DMS 273 (cell line): ENCODE measurements at regions not wholly inside any gene's neighbourhood (a gene's known extent, or its start where the extent isn't known, plus 50 kb on each side); places are given as distances from the start of the nearest gene placed in this dataset.

Experiments used
- DNase-seq: peaks from one replicate; lab custom pipeline; 2025; ENCODE audit not compliant: unreplicated experiment; lab: John Stamatoyannopoulos, UW

- DNase-seq, result no peak
Measured at GRCh38 chr14:101379842-101380241, 181.5 kb upstream of the DIO3 start.

DNA sequence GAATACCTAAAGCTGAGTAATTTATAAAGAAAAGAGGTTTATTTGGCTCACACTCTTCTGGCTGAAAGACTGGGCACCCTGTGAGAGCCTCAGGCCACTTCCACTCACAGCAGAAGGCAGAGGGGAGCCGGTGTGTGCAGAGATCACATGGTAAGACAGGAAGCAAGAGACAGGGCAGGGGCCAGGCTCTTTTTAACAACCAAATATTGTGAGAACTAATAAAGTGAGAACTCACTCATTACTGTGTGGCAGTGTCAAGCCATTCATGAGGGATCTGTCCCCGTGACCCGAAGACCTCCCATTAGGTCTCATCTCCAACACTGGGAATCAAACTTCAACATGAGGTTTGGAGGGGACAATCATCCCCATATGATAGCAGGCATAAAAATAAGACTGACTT lies 180.8 kb upstream of the DIO3 start:
- DNase-seq, result no peak

DNA sequence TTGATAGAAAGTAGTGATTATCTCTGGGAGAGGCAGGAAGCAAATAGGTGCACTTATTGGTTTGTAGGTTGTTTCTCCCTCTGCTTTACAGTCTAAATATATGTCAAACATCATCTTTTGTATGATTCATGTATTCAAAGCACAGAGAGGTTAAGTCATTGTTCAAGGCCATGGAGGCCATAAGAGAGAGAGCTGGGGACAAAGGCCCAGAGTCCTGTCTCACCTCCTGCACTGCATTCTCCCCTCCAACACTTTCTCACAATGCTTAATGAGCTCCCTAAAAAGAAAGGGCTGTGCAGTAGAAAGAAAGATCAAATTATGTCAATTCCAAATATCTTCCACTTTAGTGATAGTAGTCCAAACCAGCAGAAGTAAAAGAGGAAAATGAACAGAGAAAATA lies 180.4 kb upstream of the DIO3 start:
- DNase-seq, result no peak

DNA sequence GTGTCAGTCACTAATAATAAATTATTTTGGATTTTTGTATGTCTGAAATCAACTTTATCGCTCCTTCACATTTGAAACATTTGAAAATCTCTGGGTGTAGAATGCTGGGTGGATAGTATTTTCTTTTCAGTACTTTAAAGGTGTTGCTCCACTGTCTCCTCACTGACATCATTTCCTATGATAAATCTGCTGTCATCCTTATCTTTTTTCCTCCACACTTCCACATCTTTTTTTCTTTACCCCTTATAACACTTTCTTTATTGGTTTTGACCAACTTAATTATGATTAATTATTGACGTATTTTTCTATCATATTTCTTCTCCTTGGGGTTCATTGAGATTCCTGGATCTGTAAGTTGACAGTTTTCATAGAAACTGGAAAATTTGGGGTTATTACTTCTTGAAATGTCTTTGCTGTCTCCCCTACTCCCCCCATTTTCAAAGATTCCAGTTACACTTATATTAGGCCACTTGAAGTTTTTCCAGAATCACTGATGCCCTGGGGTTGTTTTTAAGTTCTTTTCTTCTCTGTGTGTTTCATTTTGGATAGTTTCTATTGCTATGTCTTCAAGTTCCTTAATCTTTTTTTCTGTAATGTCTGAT lies 177.5 kb upstream of the DIO3 start:
- DNase-seq, result no peak

GRCh38 chr14:101394374-101394773 lies 166.9 kb upstream of the DIO3 start:
- DNase-seq, result no peak

DNA sequence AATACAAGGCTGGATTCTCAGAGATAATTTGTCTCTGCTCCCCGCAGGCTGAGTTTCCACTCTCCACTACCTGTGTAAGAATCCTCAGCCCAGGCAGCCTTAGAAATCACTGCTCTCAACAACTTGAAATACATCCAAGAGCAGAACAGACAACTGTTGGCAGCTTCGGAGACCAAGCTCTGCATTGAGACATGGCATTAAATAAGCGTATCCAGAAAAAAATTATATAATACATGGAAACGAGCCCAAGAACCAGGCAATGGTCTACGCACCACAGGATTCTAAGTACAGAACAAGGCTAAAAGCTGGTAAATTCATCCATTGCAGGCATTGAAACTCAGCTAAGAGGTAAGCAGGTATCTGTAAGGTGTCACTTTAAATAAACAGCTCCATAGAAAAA lies 165.5 kb upstream of the DIO3 start:
- no peak for DNase-seq

- DNase-seq, result no peak
Measured at GRCh38 chr14:101397206-101397605, 164.1 kb upstream of the DIO3 start.

DNA sequence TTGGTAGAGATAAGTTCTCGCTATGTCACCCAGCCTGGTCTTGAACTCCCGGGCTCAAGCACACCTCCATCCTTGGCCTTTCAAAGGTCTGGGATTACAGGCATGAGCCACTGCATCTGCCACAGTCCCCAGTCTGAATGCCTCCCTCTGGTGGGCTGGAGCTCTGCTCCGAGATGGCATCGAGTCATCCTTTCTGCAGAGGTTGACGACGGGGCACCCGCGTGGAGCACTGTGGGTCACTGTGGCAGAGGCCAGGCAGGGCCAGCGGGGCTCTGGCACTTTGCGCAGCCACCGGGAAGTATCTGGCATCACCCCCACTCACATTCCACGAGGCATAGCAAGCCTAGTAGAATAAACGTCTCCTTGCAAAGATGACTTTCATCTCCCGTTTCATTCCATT lies 163.3 kb upstream of the DIO3 start:
- no peak for DNase-seq

- no peak for DNase-seq
Measured at GRCh38 chr14:101399737-101400517, 161.4 kb upstream of the DIO3 start.

DNA sequence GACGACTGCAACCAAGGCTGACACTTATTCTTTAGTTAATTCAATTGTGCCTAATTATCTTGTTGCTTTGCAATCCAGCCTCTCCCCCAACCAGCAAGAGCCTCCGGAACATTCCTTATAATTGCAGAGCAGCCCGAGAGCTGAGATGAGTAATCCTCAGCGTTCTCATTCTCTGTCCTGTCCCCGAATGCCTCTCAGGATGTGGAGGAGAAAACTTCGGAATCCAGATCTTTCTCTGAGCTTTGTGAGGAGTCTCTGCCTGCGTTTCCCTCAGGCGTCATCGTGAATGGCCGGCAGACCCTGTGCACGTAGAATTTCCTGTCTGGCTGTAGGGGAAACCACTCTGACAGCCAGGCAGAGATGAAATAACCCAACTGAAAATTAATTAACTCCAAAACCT lies 160.5 kb upstream of the DIO3 start:
- DNase-seq, result no peak

DNA sequence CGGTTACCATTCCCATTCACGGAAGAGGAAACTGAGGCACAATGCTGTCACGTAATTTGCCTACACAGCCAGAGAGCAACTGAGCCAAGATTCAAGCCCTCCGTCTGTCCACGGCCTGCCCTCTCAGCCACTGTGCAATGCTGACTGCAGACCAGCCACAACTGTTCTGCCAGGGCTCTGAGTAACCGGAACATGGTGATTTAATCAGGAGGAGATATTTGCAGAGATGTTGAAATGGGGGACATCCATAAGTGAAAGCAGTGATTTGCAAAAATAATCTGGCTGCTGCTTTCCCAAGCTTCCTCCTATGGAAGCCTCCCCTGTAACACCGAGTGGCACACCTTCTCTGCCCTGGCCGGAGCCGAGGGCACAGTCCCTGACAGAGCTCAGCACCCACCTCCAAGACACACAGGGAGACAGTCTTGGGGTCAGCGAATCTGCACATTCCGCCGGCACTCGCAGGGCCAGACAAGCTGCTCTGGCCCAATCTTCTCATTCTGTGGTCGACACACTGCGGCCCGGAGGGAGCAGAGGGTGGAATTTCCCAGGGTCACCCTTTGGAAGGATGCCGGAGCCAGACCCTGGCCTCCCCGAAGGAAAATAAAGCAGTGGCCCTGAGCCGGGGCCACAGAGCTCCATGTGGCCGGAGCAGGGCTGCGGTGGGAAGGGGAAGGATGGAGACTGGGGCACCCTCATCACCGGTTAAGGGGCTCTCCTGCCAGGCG lies 158.2 kb upstream of the DIO3 start:
- no peak for DNase-seq

GRCh38 chr14:101404426-101405170 lies 156.7 kb upstream of the DIO3 start:
- no peak for DNase-seq

GRCh38 chr14:101405171-101405883 lies 156.0 kb upstream of the DIO3 start:
- no peak for DNase-seq

DNA sequence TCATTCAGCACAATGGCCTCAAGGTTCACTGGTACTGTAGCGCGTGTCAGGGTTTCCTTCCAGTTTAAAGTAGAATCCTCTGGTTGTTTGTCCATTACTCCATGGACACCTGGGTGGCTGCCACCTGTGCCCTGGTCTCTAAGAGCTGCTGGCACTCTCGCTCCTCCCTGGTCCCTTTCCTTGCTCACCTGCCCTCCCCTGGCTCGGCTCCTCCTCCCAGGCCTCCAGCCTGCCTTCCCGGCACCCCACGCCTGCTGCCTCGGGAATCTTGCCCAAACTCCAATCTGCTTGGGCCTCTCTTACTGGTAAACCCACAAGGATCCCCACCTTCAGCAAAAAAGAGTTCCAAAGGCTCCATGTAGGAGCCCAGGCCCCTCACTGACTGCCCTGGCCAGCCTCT lies 154.4 kb upstream of the DIO3 start:
- no peak for DNase-seq

DNA sequence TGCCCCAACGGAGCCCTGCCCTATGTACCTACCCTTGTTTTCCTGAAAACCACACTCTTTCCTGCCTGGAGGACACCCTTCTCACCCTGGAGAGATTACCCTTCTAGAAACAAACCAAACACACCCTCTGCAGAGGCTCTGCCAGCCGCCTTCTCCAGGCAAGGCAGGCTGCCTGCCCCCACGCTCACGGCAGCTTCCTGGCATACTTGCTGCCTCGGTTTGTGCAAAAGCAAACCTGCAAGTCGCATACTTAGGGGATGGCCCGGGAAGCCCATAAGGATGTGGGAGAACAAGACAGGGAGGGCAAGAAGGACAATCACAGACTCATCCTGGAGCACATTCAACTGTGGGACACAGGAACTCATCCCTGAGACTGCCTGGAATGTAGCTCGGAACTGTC lies 154.0 kb upstream of the DIO3 start:
- DNase-seq, result no peak

GRCh38 chr14:101408077-101408831 lies 153.0 kb upstream of the DIO3 start:
- no peak for DNase-seq

DNA sequence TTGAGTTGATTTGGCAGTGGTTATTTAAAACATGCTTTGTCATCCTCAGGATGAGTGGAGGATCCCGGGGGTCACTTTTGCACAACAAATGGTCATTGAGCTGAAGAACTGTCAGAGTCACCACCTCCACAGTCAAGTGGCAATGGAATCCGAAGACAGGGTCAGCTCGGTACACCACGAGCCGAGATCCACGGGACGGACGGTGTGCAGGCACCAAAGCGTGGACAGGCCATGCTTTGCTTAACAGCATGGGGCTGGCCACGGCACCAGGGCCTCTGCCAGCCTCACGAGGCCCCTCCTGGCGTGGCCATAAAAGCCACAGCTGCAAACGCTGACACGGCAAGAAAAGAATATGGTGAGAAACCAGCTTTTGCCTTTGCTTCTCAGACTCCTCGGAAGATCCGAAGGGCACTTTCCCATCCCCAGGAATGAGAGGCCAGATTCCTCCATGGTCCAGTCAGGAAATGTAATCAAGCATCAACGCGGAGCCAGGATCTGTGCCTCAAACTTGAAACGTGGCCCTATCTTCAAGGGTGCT lies 152.2 kb upstream of the DIO3 start:
- no peak for DNase-seq

- no peak for DNase-seq
Measured at GRCh38 chr14:101410126-101410525, 151.2 kb upstream of the DIO3 start.

DNA sequence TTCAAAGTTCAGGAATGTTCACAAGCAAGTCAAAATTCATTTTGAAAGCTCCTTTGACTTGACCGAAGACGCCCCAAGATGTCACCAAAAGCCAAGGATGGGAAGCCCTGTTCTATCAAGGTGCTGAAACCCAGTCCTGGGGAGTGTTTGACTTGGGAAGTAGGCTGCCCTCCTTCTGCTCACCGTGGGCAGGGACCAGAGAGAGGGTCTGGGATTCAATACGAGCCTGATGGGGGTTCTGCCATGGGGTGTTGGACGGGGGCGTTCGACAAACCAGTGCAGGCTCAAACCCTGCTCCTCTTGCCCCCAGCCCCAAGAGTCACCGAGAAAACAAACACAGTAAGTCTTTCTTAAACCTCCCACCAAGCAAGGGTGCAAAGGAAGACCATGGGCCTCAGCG lies 150.1 kb upstream of the DIO3 start:
- no peak for DNase-seq

DNA sequence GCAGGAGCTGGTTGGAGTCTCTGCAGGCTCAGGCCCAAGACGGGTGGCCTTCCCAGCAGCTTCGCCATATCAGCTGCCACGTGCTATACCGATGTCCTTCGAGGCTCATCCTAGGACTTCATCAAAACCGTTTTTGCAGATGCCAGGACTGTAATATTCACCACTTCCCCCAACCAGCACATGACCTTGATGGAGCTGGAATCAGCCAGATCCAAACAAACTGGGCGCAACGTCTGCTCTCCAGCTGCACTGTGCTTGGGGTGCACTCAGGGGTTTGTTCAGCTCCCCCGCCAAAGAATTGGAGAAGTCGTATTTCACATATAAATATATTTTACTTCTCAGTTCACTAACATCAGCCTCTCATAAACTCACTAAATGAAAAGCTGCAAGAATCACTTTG lies 149.5 kb upstream of the DIO3 start:
- DNase-seq, result no peak
